Heart right ventricle (tissue), 16 donors: ENCODE measurements at regions not wholly inside any gene's neighbourhood (a gene's known extent, or its start where the extent isn't known, plus 50 kb on each side); places are given as distances from the start of the nearest gene placed in this dataset.

Experiments used
- ATAC-seq, 8 donors: fragments of 200-7000 bp; cut with Tn5 transposase; one replicate each; pipeline ENCODE4 v1.9.1; 2020; ENCODE audit warnings: mild to moderate bottlenecking in 8 of 8, moderate library complexity in 8 of 8, moderate number of reproducible peaks in 1 of 8
- DNase-seq, 2 donors: peaks; one replicate each; pipeline ENCODE4 v3.0.0-alpha.2; 2020
- H3K27ac ChIP-seq, 10 donors: fragments of 200-600 bp; sonication (generic) in 2 of 10; one replicate each; pipeline versions ENCODE4 v1.5.0 to v1.8.0; 2020 to 2022; ENCODE audit warnings: mild to moderate bottlenecking in 3 of 10
- H3K27me3 ChIP-seq, 7 donors: fragments of 200-600 bp; one replicate each; pipeline ENCODE4 v1.8.0; 2021 to 2022; ENCODE audit warnings: mild to moderate bottlenecking in 2 of 7
- H3K36me3 ChIP-seq, 9 donors: fragments of 200-600 bp; sonication (generic) in 1 of 9; one replicate each; pipeline versions ENCODE4 v1.5.0 to v1.8.0; 2020 to 2022; ENCODE audit warnings: mild to moderate bottlenecking in 2 of 9
- H3K4me1 ChIP-seq, 9 donors: fragments of 200-600 bp; sonication (generic) in 1 of 9; one replicate each; pipeline versions ENCODE4 v1.5.0 to v1.8.0; 2020 to 2022; ENCODE audit warnings: mild to moderate bottlenecking in 4 of 9
- H3K4me3 ChIP-seq, 10 donors: fragments of 200-600 bp; sonication (generic) in 2 of 10; one replicate each; pipeline versions ENCODE4 v1.5.0 to v1.8.0; 2020 to 2022; ENCODE audit warnings: mild to moderate bottlenecking in 7 of 10, moderate library complexity in 2 of 10
- H3K9me3 ChIP-seq, 11 donors: fragments of 200-600 bp in 10 of 11; sonication (generic) in 2 of 11; one replicate each; pipeline versions ENCODE4 v1.5.0 to v1.8.0; 2013 to 2022; ENCODE audit warnings: mild to moderate bottlenecking in 2 of 11, control low read depth in 1 of 11, moderate library complexity in 1 of 11
- WGBS, 2 donors: extraction: QIAGEN DNeasy Blood & Tissue Kit; methylation state at CpG; one replicate each; pipeline ENCODE4 v1.1.7; 2013; ENCODE audit warnings: inconsistent platforms in 1 of 2; 5-methylcytosine and 5-hydroxymethylcytosine counted together
- intact Hi-C, 10 donors: fragments of 100-400 bp; cut with DNase I; formaldehyde crosslinking; loops; one replicate each; pipeline versions ENCODE4 v1.11.1 to v1.14.2; 2022
- TF ChIP-seq, protein P1 (sequence below), 9 donors: fragments of 200-600 bp; sonication (generic) in 2 of 9; IDR thresholded peaks; one replicate each; pipeline versions ENCODE4 v1.5.0 to v1.8.0; 2021 to 2022; ENCODE audit warnings: antibody characterized with exemption in 9 of 9, mild to moderate bottlenecking in 5 of 9, moderate library complexity in 1 of 9
- donor health status: Arrhythmogenic right ventricular cardiomyopathy.
- donor health status: ischemic (EF 13 %, LVEDD 7.1; RV severe dilation, severe dysfunction).
- donor health status: healthy with polysubstance abuse.
- donor health status: DM: no; HTN: yes; CAD: no.
- donor health status: DM: no; HTN: no; CAD: no.
- donor health status: ischemic (EF 25% LVEDD 6.9; RV normal size, moderate dysfunction).
- donor health status: ischemic (EF 25% LVEDD 5.7; RV mildly dilated, moderate dysfunction).
- donor health status: healthy.
- donor health status: DM: yes; HTN: yes; CAD: no.
- donor health status: Ischemic cardiomyopathy.
- donor health status: ischemic (EF 35%, LVEDD 5.7; RV mildly dilated, moderate dysfunction).
- donor health status: nonischemic (EF 11% LVEDD 7.7; RV severe dilation, severe dysfunction).
- donor health status: DM: yes; HTN: yes; CAD: no.
- donor health status: PGD.
- donor health status: ischemic (EF 29% LVEDD 5.4; RV normal size, mild dysfunction).
- donor health status: nonischemic (EF 23%, LVEDD 6.1; RV moderate dilation, normal function).

DNA sequence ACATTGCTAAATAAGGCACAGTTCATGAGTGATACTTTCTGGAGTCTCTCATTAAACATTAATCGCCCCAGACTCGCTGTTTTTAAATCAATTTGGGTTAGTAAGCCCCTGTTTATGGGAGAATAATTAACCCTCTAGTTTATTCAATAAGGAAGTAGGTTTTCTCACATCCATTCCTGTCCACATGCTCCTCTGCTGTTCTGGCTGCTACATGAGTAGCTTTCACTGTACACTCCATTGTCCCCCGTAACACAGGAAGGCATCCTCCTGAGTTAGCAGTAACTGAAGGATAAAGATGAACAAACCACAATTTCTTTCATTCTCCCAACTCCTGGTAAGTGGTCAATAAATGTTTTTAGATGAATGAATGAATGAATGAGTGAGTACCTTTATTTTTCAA lies 378.5 kb downstream of the DIPK2A start:
- WGBS, 2 donors = 91% methylated on average over 3 of the region's 3 CpGs
- DNase-seq (no peak), ATAC-seq (no peak)
- no peak overlapping the region for H3K4me3 ChIP-seq
- H3K4me1 ChIP-seq = no peaks in the 10 kb centered on the region
- no peaks in the 10 kb centered on the region for H3K9me3 ChIP-seq
- intact Hi-C loops = no loop called here
- TF ChIP-seq, protein P1, sequence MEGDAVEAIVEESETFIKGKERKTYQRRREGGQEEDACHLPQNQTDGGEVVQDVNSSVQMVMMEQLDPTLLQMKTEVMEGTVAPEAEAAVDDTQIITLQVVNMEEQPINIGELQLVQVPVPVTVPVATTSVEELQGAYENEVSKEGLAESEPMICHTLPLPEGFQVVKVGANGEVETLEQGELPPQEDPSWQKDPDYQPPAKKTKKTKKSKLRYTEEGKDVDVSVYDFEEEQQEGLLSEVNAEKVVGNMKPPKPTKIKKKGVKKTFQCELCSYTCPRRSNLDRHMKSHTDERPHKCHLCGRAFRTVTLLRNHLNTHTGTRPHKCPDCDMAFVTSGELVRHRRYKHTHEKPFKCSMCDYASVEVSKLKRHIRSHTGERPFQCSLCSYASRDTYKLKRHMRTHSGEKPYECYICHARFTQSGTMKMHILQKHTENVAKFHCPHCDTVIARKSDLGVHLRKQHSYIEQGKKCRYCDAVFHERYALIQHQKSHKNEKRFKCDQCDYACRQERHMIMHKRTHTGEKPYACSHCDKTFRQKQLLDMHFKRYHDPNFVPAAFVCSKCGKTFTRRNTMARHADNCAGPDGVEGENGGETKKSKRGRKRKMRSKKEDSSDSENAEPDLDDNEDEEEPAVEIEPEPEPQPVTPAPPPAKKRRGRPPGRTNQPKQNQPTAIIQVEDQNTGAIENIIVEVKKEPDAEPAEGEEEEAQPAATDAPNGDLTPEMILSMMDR (IDR thresholded peaks at IDR 0.05) = no peak
- no peak overlapping the region for H3K27ac ChIP-seq
- no peaks in the 10 kb centered on the region for H3K27me3 ChIP-seq
- H3K36me3 ChIP-seq = no peaks in the 10 kb centered on the region

- Histone ChIP-seq H3K4me3 (no peak overlapping the region), H3K9me3 (no peaks in the 10 kb centered on the region), H3K27me3 (no peaks in the 10 kb centered on the region), H3K27ac (no peak overlapping the region), H3K36me3 (no peaks in the 10 kb centered on the region), H3K4me1 (no peaks in the 10 kb centered on the region)
- no peak for ATAC-seq
- intact Hi-C loops = no loop called here
- 67 to 76% methylated on average over 2 of the region's 2 CpGs for WGBS, 2 donors
- no peak for DNase-seq
- TF ChIP-seq, protein P1 (IDR thresholded peaks at IDR 0.05) = no peak
Measured at GRCh38 chr3:144351011-144351410, 379.4 kb downstream of the DIPK2A start.

DNA sequence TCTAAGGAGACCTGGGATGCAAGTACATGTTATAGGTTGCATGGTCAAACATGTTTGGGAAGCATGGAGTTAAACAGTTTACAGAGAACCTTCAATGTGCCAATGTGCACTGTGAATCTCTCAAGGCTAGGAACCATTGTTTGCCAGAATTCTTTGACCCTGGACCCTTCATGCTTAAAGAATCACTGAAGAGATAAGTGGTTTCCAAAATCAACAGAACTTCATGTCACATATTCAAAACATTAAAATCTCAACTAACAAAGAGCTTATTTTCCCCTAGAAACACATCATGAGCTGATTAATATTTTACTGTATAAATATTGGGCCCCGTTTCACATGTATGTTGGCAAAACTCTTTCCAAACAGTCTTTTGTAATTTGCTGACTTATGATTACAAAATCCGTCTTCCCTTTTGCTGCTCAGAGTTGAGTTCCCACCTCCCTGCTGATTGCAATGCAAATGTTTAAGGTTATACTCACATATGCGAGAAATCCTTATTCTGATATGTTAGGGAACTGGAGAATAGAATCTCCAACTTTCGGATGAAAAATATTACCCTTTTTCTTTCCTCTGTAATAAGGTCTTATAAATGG lies 380.2 kb downstream of the DIPK2A start:
- Histone ChIP-seq H3K36me3 (no peaks in the 10 kb centered on the region), H3K4me1 (no peaks in the 10 kb centered on the region), H3K4me3 (no peak overlapping the region), H3K9me3 (no peaks in the 10 kb centered on the region), H3K27me3 (no peaks in the 10 kb centered on the region), H3K27ac (no peak overlapping the region)
- TF ChIP-seq, protein P1 (IDR thresholded peaks at IDR 0.05) = no peak
- DNase-seq (no peak), ATAC-seq (no peak)
- WGBS, 2 donors = 49 to 61% methylated on average over 4 of the region's 4 CpGs
- intact Hi-C loops = no loop called here

- no peaks in the 10 kb centered on the region for H3K9me3 ChIP-seq
- H3K4me1 ChIP-seq = no peaks in the 10 kb centered on the region
- 34 to 36% methylated on average over 2 of the region's 2 CpGs for WGBS, 2 donors
- no peak overlapping the region for H3K27ac ChIP-seq
- ATAC-seq (no peak), DNase-seq (no peak)
- no peaks in the 10 kb centered on the region for H3K36me3 ChIP-seq
- intact Hi-C loops = no loop called here
- H3K4me3 ChIP-seq = no peak overlapping the region
- TF ChIP-seq, protein P1 (IDR thresholded peaks at IDR 0.05) = no peak
- no peaks in the 10 kb centered on the region for H3K27me3 ChIP-seq
Measured at GRCh38 chr3:144358191-144358590, 386.6 kb downstream of the DIPK2A start.
